Peyer's patch (tissue), 4 donors: ENCODE measurements at regions not wholly inside any gene's neighbourhood (a gene's known extent, or its start where the extent isn't known, plus 50 kb on each side); places are given as distances from the start of the nearest gene placed in this dataset.

Experiments used
- DNase-seq, 3 donors: peaks; one replicate each; pipeline ENCODE4 v3.0.0-alpha.2; 2017 to 2019
- H3K27ac ChIP-seq, 4 donors: fragments of 200-600 bp; sonication (generic); one replicate each; pipeline ENCODE4 v1.5.1; 2016 to 2019
- H3K27me3 ChIP-seq, 2 donors: fragments of 200-600 bp; sonication (generic); one replicate each; pipeline ENCODE4 v1.5.1; 2019
- H3K36me3 ChIP-seq, 3 donors: fragments of 200-600 bp; sonication (generic); one replicate each; pipeline ENCODE4 v1.5.1; 2016 to 2019
- H3K4me1 ChIP-seq, 4 donors: fragments of 200-600 bp; sonication (generic); one replicate each; pipeline ENCODE4 v1.5.1; 2016 to 2019
- H3K4me3 ChIP-seq, 4 donors: fragments of 200-600 bp; sonication (generic); 1 replicate in 3 of 4; 2 replicates in 1 of 4; pipeline ENCODE4 v1.5.1; 2016 to 2019; ENCODE audit warnings: mild to moderate bottlenecking in 1 of 4
- H3K9me3 ChIP-seq, 4 donors: fragments of 200-600 bp; sonication (generic); one replicate each; pipeline ENCODE4 v1.5.1; 2016 to 2019; ENCODE audit warnings: mild to moderate bottlenecking in 1 of 4
- POLR2A ChIP-seq, 2 donors: fragments of 450-650 bp; IDR thresholded peaks; one replicate each; pipeline ENCODE4 v1.5.1; 2017; ENCODE audit warnings: antibody characterized with exemption in 2 of 2, mild to moderate bottlenecking in 2 of 2, moderate library complexity in 2 of 2
- TF ChIP-seq, protein P1 (sequence below), 6 experiments: fragments of 450-650 bp in 4 of 6; fragments of 200-600 bp in 2 of 6; sonication (generic) in 1 of 6; IDR thresholded peaks; one replicate each; pipeline ENCODE4 v1.5.1; 2017 to 2019; ENCODE audit warnings: antibody characterized with exemption in 6 of 6, mild to moderate bottlenecking in 3 of 6, moderate library complexity in 1 of 6

GRCh38 chr3:71850654-71851053 lies 65.7 kb upstream of the PROK2 start:
- Histone ChIP-seq H3K4me1 (no peaks in the 10 kb centered on the region), H3K9me3 (no peaks in the 10 kb centered on the region), H3K27me3 (no peaks in the 10 kb centered on the region), H3K4me3 (no peak overlapping the region), H3K27ac (no peak overlapping the region), H3K36me3 (no peaks in the 10 kb centered on the region)
- TF ChIP-seq, protein P1, sequence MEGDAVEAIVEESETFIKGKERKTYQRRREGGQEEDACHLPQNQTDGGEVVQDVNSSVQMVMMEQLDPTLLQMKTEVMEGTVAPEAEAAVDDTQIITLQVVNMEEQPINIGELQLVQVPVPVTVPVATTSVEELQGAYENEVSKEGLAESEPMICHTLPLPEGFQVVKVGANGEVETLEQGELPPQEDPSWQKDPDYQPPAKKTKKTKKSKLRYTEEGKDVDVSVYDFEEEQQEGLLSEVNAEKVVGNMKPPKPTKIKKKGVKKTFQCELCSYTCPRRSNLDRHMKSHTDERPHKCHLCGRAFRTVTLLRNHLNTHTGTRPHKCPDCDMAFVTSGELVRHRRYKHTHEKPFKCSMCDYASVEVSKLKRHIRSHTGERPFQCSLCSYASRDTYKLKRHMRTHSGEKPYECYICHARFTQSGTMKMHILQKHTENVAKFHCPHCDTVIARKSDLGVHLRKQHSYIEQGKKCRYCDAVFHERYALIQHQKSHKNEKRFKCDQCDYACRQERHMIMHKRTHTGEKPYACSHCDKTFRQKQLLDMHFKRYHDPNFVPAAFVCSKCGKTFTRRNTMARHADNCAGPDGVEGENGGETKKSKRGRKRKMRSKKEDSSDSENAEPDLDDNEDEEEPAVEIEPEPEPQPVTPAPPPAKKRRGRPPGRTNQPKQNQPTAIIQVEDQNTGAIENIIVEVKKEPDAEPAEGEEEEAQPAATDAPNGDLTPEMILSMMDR (IDR thresholded peaks at IDR 0.05) = no peak
- TF ChIP-seq POLR2A (IDR thresholded peaks at IDR 0.05) = no peak
- DNase-seq = no peak

GRCh38 chr3:71849681-71850080 lies 64.7 kb upstream of the PROK2 start:
- H3K27me3 ChIP-seq = no peaks in the 10 kb centered on the region
- no peak overlapping the region for H3K4me3 ChIP-seq
- DNase-seq = no peak
- no peaks in the 10 kb centered on the region for H3K9me3 ChIP-seq
- H3K36me3 ChIP-seq = no peaks in the 10 kb centered on the region
- H3K4me1 ChIP-seq = no peaks in the 10 kb centered on the region
- no peak overlapping the region for H3K27ac ChIP-seq
- TF ChIP-seq, protein P1 (IDR thresholded peaks at IDR 0.05) = no peak
- TF ChIP-seq POLR2A (IDR thresholded peaks at IDR 0.05) = no peak

GRCh38 chr3:71847794-71848193 lies 62.8 kb upstream of the PROK2 start:
- Histone ChIP-seq H3K4me3 (no peak overlapping the region), H3K4me1 (no peaks in the 10 kb centered on the region), H3K27me3 (no peaks in the 10 kb centered on the region), H3K9me3 (no peaks in the 10 kb centered on the region), H3K36me3 (no peaks in the 10 kb centered on the region), H3K27ac (no peak overlapping the region)
- no peak for TF ChIP-seq POLR2A (IDR thresholded peaks at IDR 0.05)
- TF ChIP-seq, protein P1 (IDR thresholded peaks at IDR 0.05) = no peak
- no peak for DNase-seq

- Histone ChIP-seq H3K9me3 (no peaks in the 10 kb centered on the region), H3K36me3 (no peaks in the 10 kb centered on the region), H3K27me3 (no peaks in the 10 kb centered on the region), H3K4me1 (no peaks in the 10 kb centered on the region), H3K27ac (no peak overlapping the region), H3K4me3 (no peak overlapping the region)
- TF ChIP-seq, protein P1 (IDR thresholded peaks at IDR 0.05) = no peak
- no peak for TF ChIP-seq POLR2A (IDR thresholded peaks at IDR 0.05)
- DNase-seq = no peak
These were observed 61.2 kb upstream of the PROK2 start for GRCh38 chr3:71846185-71846584.

- Histone ChIP-seq H3K27me3 (no peaks in the 10 kb centered on the region), H3K27ac (no peak overlapping the region), H3K9me3 (no peaks in the 10 kb centered on the region), H3K4me1 (no peaks in the 10 kb centered on the region), H3K36me3 (no peaks in the 10 kb centered on the region), H3K4me3 (no peak overlapping the region)
- TF ChIP-seq, protein P1 (IDR thresholded peaks at IDR 0.05) = no peak
- TF ChIP-seq POLR2A (IDR thresholded peaks at IDR 0.05) = no peak
- DNase-seq = no peak
These were observed 58.1 kb upstream of the PROK2 start for GRCh38 chr3:71843071-71843470.

DNA sequence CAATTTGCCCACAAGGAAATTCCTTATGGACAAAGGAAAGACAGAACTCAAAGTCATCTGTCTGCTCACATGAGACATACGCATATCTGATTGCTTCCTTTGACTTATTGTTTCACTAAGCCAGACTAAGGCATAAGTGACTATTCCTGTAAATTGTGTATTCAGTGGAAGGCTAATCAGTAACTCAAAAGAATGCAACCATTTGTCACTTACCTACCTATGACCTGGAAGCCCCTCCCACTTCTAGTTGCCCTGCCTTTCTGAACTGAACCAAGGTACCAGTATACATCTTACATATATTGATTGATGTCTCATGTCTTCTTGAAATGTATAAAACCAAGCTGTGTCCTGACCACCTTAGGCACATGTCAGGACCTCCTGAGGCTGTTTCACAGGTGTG lies 53.5 kb upstream of the PROK2 start:
- Histone ChIP-seq H3K36me3 (no peaks in the 10 kb centered on the region), H3K9me3 (no peaks in the 10 kb centered on the region), H3K27me3 (no peaks in the 10 kb centered on the region), H3K4me1 (no peaks in the 10 kb centered on the region), H3K27ac (no peak overlapping the region), H3K4me3 (no peak overlapping the region)
- no peak for TF ChIP-seq POLR2A (IDR thresholded peaks at IDR 0.05)
- TF ChIP-seq, protein P1 (IDR thresholded peaks at IDR 0.05) = no peak
- DNase-seq = no peak
